ENCODE measurements at regions not wholly inside any gene's neighbourhood (a gene's known extent, or its start where the extent isn't known, plus 50 kb on each side); places are given as distances from the start of the nearest gene placed in this dataset.

DNA sequence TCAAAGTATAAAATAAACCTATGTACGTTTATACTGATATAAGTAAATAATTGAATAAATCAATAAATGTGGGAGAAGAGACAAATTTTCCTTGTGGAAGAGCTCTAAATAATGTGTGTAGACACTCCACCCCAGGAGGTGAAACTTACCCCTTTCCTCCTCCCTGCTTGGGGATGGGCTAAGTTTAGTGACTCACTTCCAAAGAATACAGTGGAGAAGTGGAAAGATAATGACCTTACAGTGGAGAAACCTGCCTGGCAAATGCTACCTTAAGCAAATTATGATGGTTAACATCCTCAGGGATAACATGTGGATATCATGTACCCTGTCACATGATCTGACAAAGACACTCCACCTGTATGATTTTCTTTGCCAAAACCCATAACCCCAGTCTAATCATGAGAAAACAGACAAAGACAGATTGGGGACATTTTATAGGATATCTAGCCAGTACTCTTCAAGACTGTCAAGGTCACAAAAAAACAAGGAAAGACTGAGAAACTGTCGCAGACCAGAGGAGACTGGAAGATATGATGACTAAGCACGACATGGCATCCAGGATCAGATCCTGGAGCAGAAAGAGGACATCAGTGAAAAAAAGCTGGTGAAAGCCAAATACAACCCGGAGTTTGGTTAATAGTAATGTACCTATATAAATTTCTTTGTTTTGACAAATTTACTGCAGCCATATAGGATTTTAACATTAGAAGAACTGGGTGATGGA, 195.5 kb upstream of the PRDM1 start:
- no peak overlapping the region for H3K4me3 ChIP-seq (replicated peaks in 1 of 3; ENCODE audit: insufficient read depth in 1 of 3, low read depth in 2 of 3, low read length in 3 of 3)
- no TSS peak for BruUV-seq (replicated peaks)
- H3K9ac ChIP-seq (ENCODE audit: insufficient read depth, low read depth, low read length) = no peak overlapping the region
- H3K4me2 ChIP-seq (ENCODE audit: low read depth, low read length) = no peak overlapping the region
- no peaks in the 10 kb centered on the region for H4K20me1 ChIP-seq (ENCODE audit: insufficient read depth, low read length)
- in situ Hi-C loops (cut with HindIII; ENCODE audit: extremely low pct_ligation_motif_present, low pct_unique_long_range_greater_than_20kb) = no loop called here
- ChIA-PET POLR2A (no interaction called here), CTCF (ENCODE audit: low intra/inter-chr PET ratio, low total read pairs) (no interaction called here)
- no peak overlapping the region for H2AFZ ChIP-seq (ENCODE audit: low read length)
- intact Hi-C loops (cut with micrococcal nuclease; ENCODE audit: unreplicated experiment) = no loop called here
- FAIRE-seq (no peak), ATAC-seq (no peak), DNase-seq (ENCODE audit: low spot score) (no peak)
- H3K36me3 ChIP-seq (replicated peaks in 1 of 2; ENCODE audit: control insufficient read depth in 1 of 2, insufficient read depth in 2 of 2, low read length in 2 of 2) = no peaks in the 10 kb centered on the region
- WGBS (ENCODE audit: low lambda C conversion rate) = 0% methylated on average over 4 of the region's 4 CpGs
- H3K27ac ChIP-seq (ENCODE audit: extremely low read length, insufficient read depth, low read length) = no peak overlapping the region
- H3K4me1 ChIP-seq (ENCODE audit: insufficient read depth, low read length) = peaks cover 1% of the 10 kb centered on the region; the same call in 1 of the 2 replicates
- no peaks in the 10 kb centered on the region for H3K79me2 ChIP-seq (ENCODE audit: insufficient read depth, low read length)
- H3K9me3 ChIP-seq (ENCODE audit: low read length) = no peaks in the 10 kb centered on the region
- H3K27me3 ChIP-seq (ENCODE audit: control insufficient read depth in 1 of 2, insufficient read depth in 2 of 2, low read length in 2 of 2) = peaks cover 0 to 9% of the 10 kb centered on the region in 2 experiments; a peak in 3 of 5 replicates
- TF ChIP-seq PATZ1 (CRISPR knock-in tag; IDR thresholded peaks at IDR 0.05) (no peak), MAFK (conservative IDR thresholded peaks at IDR 0.05 in 1 of 2, IDR thresholded peaks at IDR 0.05 in 1 of 2; ENCODE audit: low read length in 2 of 2) (peak; percentile 41 to 53; a peak in 3 of 4 replicates), ZNF766 (CRISPR knock-in tag; IDR thresholded peaks at IDR 0.05; ENCODE audit: borderline replicate concordance) (no peak), MAFF (IDR thresholded peaks at IDR 0.05; ENCODE audit: low read depth, low read length) (peak; percentile 15; the same call in 1 of the 2 replicates)

DNA sequence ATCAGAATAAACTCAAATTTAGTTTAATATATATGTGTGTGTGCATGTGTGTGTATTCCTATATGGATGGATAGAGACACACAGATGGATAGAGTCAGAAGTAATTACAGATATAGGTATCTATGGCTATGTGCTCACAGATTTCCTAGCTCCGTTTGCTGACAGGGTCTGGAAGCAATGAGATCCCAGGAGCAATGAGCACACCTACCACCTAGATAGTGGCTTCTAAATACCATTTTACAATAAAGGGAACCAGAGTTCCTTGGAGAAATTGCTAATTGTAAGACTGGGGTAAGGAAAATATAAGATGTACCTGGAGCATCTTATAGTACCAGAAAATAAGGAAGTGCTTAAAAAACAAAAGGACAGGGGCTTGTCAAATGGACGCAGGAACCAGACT, 196.2 kb upstream of the PRDM1 start:
- 3% methylated on average over 2 of the region's 2 CpGs for WGBS (ENCODE audit: low lambda C conversion rate)
- no peak overlapping the region for H2AFZ ChIP-seq (ENCODE audit: low read length)
- in situ Hi-C loops (cut with HindIII; ENCODE audit: extremely low pct_ligation_motif_present, low pct_unique_long_range_greater_than_20kb) = no loop called here
- TF ChIP-seq ZNF720 (CRISPR knock-in tag; IDR thresholded peaks at IDR 0.05) = no peak
- no peak for TF ChIP-seq SP4 (CRISPR knock-in tag; IDR thresholded peaks at IDR 0.05)
- TF ChIP-seq, protein P1, sequence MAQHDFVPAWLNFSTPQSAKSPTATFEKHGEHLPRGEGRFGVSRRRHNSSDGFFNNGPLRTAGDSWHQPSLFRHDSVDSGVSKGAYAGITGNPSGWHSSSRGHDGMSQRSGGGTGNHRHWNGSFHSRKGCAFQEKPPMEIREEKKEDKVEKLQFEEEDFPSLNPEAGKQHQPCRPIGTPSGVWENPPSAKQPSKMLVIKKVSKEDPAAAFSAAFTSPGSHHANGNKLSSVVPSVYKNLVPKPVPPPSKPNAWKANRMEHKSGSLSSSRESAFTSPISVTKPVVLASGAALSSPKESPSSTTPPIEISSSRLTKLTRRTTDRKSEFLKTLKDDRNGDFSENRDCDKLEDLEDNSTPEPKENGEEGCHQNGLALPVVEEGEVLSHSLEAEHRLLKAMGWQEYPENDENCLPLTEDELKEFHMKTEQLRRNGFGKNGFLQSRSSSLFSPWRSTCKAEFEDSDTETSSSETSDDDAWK (CRISPR knock-in tag; IDR thresholded peaks at IDR 0.05) = no peak
- TF ChIP-seq, protein P2, sequence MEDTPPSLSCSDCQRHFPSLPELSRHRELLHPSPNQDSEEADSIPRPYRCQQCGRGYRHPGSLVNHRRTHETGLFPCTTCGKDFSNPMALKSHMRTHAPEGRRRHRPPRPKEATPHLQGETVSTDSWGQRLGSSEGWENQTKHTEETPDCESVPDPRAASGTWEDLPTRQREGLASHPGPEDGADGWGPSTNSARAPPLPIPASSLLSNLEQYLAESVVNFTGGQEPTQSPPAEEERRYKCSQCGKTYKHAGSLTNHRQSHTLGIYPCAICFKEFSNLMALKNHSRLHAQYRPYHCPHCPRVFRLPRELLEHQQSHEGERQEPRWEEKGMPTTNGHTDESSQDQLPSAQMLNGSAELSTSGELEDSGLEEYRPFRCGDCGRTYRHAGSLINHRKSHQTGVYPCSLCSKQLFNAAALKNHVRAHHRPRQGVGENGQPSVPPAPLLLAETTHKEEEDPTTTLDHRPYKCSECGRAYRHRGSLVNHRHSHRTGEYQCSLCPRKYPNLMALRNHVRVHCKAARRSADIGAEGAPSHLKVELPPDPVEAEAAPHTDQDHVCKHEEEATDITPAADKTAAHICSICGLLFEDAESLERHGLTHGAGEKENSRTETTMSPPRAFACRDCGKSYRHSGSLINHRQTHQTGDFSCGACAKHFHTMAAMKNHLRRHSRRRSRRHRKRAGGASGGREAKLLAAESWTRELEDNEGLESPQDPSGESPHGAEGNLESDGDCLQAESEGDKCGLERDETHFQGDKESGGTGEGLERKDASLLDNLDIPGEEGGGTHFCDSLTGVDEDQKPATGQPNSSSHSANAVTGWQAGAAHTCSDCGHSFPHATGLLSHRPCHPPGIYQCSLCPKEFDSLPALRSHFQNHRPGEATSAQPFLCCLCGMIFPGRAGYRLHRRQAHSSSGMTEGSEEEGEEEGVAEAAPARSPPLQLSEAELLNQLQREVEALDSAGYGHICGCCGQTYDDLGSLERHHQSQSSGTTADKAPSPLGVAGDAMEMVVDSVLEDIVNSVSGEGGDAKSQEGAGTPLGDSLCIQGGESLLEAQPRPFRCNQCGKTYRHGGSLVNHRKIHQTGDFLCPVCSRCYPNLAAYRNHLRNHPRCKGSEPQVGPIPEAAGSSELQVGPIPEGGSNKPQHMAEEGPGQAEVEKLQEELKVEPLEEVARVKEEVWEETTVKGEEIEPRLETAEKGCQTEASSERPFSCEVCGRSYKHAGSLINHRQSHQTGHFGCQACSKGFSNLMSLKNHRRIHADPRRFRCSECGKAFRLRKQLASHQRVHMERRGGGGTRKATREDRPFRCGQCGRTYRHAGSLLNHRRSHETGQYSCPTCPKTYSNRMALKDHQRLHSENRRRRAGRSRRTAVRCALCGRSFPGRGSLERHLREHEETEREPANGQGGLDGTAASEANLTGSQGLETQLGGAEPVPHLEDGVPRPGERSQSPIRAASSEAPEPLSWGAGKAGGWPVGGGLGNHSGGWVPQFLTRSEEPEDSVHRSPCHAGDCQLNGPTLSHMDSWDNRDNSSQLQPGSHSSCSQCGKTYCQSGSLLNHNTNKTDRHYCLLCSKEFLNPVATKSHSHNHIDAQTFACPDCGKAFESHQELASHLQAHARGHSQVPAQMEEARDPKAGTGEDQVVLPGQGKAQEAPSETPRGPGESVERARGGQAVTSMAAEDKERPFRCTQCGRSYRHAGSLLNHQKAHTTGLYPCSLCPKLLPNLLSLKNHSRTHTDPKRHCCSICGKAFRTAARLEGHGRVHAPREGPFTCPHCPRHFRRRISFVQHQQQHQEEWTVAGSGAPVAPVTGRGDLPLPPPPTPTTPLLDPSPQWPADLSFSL (CRISPR knock-in tag; IDR thresholded peaks at IDR 0.05) = no peak

More for the DNA sequence above, 196.2 kb upstream of the PRDM1 start:
- Histone ChIP-seq H3K79me2 (ENCODE audit: insufficient read depth, low read length) (no peaks in the 10 kb centered on the region), H3K36me3 (replicated peaks in 1 of 2; ENCODE audit: control insufficient read depth in 1 of 2, insufficient read depth in 2 of 2, low read length in 2 of 2) (no peaks in the 10 kb centered on the region), H3K4me2 (ENCODE audit: low read depth, low read length) (no peak overlapping the region), H3K27ac (ENCODE audit: extremely low read length, insufficient read depth, low read length) (no peak overlapping the region), H3K9ac (ENCODE audit: insufficient read depth, low read depth, low read length) (no peak overlapping the region), H3K4me3 (replicated peaks in 1 of 3; ENCODE audit: insufficient read depth in 1 of 3, low read depth in 2 of 3, low read length in 3 of 3) (no peak overlapping the region), H4K20me1 (ENCODE audit: insufficient read depth, low read length) (no peaks in the 10 kb centered on the region), H3K27me3 (ENCODE audit: control insufficient read depth in 1 of 2, insufficient read depth in 2 of 2, low read length in 2 of 2) (peaks cover 0 to 17% of the 10 kb centered on the region in 2 experiments; a peak in 4 of 5 replicates), H3K9me3 (ENCODE audit: low read length) (no peaks in the 10 kb centered on the region), H3K4me1 (ENCODE audit: insufficient read depth, low read length) (no peaks in the 10 kb centered on the region)
- BruUV-seq (replicated peaks) = no TSS peak
- no peak for FAIRE-seq
- no peak for DNase-seq (ENCODE audit: low spot score)
- ATAC-seq = no peak
- POLR2A ChIA-PET = no interaction called here
- CTCF ChIA-PET (ENCODE audit: low intra/inter-chr PET ratio, low total read pairs) = no interaction called here
- intact Hi-C loops (cut with micrococcal nuclease; ENCODE audit: unreplicated experiment) = no loop called here
